Neural cell (in vitro differentiated cells): ENCODE measurements at regions not wholly inside any gene's neighbourhood (a gene's known extent, or its start where the extent isn't known, plus 50 kb on each side); places are given as distances from the start of the nearest gene placed in this dataset.

ENCODE experiments used
- EP300 ChIP-seq: fragments of 450-650 bp; conservative IDR thresholded peaks from 2 replicates; pipeline ENCODE4 v1.6.1; 2014; ENCODE audit warnings: antibody characterized with exemption, mild to moderate bottlenecking, moderate library complexity; ENCODE audit not compliant: poor library complexity, severe bottlenecking
- EZH2 ChIP-seq: fragments of 200-600, 300-800 bp; shearing (Covaris generic), sonication (generic); IDR thresholded peaks from 2 replicates; pipeline ENCODE4 v1.6.1; 2014; ENCODE audit warnings: antibody characterized with exemption, low read length, borderline replicate concordance, mild to moderate bottlenecking; ENCODE audit not compliant: insufficient read depth, poor library complexity, severe bottlenecking
- TF ChIP-seq, protein P1 (sequence below): fragments of 450-650 bp; IDR thresholded peaks from 2 replicates; pipeline ENCODE4 v1.5.1; 2014; ENCODE audit warnings: antibody characterized with exemption, mild to moderate bottlenecking, moderate library complexity; ENCODE audit not compliant: poor library complexity, severe bottlenecking

GRCh38 chr6:21780679-21781078 is 187.1 kb downstream of the SOX4 start:
- TF ChIP-seq EZH2 (no peak), EP300 (no peak)
- TF ChIP-seq, protein P1, sequence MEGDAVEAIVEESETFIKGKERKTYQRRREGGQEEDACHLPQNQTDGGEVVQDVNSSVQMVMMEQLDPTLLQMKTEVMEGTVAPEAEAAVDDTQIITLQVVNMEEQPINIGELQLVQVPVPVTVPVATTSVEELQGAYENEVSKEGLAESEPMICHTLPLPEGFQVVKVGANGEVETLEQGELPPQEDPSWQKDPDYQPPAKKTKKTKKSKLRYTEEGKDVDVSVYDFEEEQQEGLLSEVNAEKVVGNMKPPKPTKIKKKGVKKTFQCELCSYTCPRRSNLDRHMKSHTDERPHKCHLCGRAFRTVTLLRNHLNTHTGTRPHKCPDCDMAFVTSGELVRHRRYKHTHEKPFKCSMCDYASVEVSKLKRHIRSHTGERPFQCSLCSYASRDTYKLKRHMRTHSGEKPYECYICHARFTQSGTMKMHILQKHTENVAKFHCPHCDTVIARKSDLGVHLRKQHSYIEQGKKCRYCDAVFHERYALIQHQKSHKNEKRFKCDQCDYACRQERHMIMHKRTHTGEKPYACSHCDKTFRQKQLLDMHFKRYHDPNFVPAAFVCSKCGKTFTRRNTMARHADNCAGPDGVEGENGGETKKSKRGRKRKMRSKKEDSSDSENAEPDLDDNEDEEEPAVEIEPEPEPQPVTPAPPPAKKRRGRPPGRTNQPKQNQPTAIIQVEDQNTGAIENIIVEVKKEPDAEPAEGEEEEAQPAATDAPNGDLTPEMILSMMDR = no peak
